Lung microvascular endothelial cell (primary cell): ENCODE measurements at regions not wholly inside any gene's neighbourhood (a gene's known extent, or its start where the extent isn't known, plus 50 kb on each side); places are given as distances from the start of the nearest gene placed in this dataset.
"Not testable (repeated sequence)": the region's sequence is repeated elsewhere in the genome, so short reads cannot be mapped to it uniquely, and the experiment has no call there.

Experiments used
- DNase-seq, 2 donors: peaks; one replicate each; pipeline versions ENCODE4 v3.0.0 to v3.0.0-alpha.2; 2010; ENCODE audit warnings: low read depth in 2 of 2

DNA sequence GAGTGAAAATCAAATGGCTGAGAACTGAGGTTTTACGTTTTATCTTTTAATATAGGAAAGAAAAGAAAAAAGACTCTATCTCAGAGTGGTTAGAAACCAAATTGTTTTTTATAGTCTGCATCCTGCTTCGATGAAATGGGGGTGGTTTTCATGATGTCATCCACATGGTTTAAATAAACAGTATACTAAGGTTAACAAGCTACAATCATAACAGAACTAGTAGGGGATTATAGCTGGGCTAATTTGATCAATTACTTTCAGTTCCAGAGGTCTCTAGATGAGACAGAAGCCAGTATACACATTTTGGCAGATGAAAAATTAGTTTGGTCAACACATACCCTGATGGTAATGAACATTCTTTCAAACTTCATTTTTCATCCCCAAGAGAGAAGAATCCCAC lies 106.3 kb upstream of the SNX2 start:
- DNase-seq = no peak

DNA sequence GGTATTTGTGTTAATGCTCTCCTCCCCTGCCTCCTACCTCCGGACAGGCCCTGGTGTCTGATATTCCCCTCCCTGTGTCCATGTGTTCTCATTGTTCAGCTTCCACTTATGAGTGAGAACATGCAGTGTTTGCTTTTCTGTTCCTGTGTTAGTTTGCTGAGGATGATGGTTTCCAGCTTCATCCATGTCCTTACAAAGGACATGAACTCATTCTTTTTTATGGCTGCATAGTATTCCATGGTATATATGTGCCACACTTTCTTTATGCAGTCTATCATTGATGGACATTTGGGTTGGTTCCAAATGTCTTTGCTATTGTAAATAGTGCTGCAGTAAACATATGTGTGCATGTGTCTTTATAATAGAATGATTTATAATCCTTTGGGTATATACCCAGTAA lies 105.2 kb upstream of the SNX2 start:
- DNase-seq = not testable (repeated sequence)

DNA sequence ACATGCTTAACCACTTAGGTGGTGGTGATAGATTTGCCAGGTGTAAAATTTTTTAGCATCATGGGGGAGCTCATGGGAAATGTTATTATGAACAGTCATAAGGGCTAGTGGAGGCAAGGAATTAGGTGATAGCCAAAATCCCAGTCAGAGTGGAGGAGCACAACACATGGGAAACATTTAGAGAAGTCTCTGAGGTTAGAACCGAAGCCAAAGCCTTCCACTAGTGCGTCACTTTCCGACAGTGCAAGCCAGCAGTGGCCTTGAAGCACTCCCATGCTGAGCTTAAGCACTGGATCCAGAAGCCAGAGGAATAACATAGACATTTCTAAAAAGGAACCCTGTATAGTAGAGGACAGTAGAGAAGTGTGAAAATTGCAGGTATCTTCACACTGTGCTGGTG lies 101.5 kb upstream of the SNX2 start:
- no peak for DNase-seq

DNA sequence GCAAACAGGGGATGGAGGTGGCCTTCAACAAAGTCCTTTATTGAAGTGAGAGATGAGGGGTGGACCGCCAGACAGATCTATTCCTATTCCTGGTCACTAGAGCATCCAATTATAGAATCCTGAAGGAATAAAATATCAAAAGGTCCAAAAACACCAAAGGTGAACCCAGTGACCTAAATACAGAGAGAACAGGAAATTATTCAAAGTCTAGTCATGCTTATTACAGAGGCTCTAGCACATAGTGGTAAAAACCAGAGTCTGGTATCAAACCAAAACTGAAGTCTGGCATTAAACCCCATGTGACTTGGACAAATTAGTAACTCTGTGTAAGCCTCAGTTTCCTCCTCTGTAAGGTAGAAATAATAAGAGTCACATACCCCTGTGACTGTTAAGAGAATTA lies 100.5 kb upstream of the SNX2 start:
- peak in 1 of 2 donors; percentile 1 for DNase-seq

DNA sequence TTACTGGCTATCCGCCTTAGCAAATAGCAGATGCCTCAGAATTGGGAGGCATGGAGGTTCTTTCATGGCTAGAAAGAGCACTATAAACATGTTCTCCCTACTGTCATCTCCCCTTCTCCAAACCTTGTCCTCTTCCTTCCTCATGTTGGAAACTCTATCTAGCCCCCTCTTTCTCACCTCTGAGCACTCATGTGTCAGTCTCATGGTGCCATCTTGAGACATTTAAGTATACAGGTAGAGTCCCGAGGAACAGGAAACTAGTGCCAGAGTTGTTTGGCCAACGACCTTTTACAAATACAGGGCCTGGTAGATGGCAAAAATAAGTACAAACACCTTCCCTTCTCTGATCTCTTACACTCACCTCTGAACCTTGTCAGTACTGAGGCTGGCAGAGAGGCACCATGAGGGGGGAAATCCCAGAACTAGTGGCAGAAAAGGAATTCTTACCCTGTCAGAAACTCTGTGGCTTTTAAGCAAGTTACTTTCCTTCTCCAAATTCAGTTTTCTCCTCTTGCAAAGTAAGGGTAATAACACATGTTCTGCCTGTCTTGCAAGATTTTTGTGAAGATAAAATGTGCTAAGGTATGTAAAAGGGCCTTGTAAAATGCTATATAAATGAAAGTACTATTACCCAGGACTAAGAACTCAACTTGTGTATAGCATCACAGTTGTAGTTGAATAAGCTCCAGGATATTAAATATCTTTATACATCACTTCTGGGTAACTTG lies 94.1 kb upstream of the SNX2 start:
- DNase-seq = no peak

DNA sequence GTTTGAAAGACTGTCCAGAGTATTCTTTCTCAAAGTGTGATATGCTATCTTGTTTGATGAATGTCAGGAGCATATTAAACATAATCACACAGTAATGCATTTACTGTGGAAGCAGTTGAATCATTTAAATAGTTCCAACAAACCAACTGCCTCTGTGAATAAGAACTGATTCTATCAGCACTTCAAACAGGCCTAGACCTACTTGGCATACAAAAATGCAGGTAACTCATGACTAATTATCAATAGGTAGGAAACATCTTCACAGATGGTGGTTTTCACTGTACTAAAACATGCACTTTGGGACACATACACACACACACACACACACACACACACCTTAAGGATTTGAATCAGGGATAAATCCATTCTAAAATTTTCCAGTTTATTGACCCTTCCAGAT lies 91.2 kb upstream of the SNX2 start:
- no peak for DNase-seq

DNA sequence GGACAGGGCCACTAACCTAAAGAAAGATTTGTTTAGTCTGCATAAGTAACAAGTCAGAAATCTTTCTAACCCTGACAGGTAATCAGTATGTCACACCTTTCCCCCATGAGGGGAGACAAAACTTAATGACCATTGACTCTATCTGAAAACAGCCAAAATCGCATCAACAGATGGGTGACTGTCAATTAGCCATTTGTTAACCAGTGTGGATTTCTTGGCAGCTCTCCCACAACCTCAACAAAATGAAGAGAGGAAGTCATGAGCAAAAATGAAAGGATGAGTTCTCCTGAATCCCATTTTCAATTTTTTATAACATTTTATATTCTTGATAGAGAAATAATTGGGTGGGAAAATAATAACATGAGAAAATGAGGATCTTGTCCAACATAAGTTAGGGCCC lies 84.6 kb upstream of the SNX2 start:
- no peak for DNase-seq

DNA sequence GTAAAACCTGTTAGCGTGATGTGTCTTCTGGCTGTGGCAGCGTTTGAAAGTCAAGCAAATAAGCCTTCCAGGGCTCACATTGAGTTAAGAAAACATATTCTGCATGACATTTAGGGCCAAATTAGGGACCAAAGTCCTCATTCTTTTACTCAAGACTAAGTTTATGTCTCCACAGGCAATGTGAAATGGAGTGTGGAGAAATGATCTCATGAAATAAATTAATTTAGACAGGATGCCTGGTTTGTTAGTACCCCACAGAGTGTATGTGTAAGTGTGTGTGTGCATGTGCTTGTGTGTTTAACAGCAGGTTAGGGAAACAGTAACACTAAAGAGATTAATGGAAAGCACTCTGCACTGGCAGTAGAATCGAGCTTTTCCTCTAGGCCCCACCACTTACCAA lies 82.9 kb upstream of the SNX2 start:
- DNase-seq = no peak

DNA sequence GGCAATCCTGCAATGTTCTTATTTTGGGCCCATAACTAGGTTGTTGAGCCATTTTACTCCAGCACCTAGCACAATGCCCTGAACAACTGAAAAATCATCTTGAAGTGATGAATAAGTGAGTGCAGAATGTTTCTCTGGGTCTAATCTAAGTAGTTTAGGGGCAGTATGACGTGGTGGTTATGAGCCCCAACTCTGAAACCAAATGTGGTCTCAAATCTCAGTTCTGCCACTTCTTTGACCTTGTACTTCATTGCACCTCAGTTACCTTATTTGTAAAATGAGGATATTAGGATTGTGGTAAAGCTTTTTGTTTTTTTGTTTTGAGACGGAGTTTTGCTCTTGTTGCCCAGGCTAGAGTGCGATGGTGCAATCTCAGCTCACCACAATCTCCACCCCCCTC lies 80.9 kb upstream of the SNX2 start:
- no peak for DNase-seq

DNA sequence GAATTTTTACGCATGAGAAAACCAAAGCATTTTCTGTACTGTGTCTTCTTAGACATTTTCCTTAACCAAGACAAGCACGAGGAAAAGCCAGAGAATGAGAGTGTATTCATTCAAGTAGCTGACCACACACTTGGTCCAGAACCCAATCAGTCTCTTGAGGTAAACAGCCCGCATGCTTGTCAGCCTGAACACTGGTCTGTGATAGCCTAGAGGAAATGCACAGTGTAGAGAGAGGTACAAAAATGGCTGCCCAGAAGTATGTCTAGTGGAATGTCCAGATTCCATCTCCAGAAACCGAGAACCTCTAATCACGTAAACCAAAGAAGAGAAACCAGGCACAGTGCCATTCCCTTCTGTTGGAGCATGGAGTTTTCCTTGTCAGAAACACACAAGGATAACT lies 80.0 kb upstream of the SNX2 start:
- no peak for DNase-seq

DNA sequence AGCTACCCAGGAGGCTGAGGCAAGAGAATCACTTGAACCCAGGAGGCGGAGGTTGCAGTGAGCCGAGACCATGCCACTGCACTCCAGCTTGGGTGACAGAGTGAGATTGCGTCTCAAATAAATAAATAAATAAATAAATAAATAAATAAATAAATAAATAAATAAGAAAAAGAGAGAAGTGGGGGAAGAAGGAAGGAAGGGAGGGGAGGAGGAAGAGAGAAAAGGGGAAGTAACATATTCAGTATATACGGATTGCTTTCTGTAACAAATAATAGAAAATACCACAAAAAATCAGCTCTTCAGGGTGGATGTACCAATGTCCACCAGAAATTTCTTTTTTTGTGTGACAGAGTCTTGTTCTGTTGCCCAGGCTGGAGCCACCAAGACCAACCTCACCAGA lies 78.1 kb upstream of the SNX2 start:
- DNase-seq = not testable (repeated sequence)

DNA sequence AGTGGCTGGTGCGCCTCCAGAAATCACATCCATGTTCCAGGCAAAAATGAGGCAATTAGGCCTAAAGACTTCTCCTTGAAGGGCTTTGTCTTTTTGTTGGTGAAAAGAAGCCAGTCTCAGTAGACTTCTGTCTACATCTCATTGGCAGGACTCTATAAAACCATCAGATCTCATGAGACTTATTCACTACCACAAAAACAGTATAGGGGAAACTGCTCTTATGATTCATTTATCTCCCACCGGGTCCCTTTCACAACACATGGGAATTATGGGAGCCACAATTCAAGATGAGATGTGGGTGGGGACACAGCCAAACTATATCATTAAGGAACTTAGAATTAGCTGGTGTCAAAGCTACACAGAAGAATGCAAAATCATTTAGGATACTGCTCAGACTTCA lies 77.7 kb upstream of the SNX2 start:
- no peak for DNase-seq

DNA sequence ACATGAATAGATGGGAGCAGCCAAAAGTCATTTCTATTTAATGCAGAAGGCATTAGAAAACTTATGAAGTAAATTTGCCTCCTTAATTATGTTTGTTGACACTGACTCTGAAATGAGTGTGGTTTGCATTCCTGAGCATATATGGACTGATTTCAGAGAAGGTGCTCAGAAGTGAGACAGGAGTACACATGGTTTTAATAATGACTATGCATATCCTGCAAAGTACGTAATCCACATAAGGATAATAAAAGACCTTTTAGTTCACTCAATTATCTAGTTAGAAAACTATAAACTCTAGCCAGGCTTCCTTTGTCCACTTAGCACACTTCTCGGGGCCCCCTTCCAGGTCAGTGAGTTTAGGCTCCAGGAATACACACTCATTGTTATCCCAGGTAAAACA lies 75.7 kb upstream of the SNX2 start:
- DNase-seq = no peak

DNA sequence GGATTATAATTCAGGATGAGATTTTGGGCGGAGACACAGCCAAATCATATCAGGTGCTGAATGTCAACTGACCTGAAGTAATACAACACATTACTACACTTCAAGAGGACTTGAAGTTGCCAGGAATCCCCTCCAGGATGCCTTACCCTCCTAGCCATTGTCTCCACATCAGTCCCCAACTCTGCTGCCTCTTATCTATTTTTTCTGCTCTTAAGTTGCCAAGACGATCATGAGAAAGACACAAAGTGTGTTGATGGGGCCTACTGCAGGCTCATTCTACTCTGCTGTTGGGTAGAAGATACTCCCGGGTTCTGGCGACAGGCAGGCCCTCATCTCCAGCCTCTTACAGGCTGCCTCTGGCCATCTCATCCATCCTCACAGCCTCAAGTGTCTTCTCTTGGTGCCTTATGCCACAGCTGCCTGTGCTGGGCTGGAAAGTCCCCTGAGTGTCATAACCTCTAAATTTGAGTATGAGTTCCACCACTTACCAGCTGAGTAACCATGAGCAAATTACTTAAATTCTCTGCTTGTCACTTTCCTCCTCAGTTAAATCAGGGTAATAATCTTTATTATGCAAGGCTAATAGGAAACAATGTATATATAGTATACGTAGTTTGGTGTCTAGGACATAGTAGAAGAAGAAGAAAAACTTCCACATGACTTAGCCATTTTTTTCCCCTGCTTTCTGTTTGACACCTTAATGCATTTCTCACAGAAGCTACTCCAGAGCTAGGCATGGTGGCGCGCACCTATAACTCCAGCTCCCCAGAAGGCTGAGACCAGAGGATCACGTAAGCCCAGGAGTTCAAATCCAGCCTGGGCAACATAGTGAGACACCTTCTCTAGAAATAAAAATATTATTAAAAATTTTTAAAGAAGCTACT lies 73.0 kb upstream of the SNX2 start:
- no peak for DNase-seq

DNA sequence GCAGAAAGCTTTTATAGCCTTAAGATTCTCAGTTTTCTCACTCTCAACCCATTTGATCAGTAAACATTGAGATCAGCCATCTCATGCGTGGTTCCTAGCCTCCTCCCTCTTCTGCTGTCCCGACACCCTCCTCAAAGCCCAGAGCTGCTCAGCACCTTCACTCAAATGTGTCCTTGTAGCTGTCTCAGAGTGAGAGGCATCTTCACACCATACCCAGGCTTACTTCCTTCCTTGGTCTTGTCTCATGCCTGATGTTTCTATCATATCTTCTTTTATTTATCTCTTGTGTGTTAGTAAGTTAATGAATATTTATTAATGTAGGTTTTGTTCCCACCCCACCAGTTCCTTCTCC lies 72.4 kb upstream of the SNX2 start:
- no peak for DNase-seq

DNA sequence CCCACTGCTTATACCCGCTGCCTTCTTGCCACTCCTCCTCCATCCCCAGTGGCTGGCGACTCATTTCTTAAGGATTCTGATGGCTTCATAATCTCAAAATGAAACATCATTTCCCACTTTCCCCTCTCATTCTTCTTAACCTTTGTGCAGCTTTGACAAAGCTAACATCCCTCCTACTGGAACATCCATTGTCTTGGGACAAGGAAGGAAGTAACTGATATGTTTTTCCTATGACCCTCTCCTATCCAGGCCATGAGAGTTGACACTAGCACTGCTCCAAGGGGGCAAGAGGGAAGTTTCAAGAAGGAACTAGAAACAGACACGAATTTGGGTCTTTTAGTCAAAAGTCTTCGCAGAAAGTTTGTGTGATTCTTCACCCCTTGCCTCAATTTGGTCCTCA lies 71.7 kb upstream of the SNX2 start:
- no peak for DNase-seq

DNA sequence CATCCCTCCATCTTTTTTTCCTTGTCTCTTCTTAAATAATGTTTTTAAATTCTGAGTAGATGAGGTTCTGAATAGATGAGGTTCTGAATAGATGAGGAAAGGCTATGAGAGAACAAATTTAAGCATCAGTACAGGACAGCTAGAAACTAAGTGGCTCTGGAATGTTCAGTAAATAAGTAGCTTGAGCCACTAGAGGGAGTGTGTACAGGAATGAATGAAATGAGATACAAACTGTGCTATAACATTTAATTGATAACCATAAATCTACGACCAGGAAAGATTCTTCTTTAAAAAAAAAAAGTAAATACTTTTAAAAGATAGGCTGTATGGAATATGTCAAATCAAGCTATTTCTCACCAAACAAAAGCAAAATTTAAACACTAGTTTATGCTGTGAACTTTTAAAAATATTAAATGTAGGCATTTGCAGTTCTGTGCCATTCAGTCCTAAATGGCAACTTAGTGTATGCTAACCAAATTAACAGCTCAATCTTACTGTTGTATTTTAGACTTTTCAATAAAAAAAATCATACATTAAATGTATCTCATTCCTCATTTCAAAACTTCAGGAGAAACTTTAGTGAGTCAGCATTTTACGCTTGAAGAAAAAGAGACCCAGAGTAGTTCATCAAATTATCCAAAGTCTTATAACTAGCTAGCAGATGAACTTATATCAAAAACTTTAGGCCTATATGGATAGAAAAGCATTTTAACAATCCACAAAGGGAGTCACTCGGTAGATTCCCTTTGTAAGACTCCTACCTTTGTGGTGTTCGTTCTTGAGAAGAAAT lies 70.4 kb upstream of the SNX2 start:
- peak; percentile 67 to 75 for DNase-seq

DNA sequence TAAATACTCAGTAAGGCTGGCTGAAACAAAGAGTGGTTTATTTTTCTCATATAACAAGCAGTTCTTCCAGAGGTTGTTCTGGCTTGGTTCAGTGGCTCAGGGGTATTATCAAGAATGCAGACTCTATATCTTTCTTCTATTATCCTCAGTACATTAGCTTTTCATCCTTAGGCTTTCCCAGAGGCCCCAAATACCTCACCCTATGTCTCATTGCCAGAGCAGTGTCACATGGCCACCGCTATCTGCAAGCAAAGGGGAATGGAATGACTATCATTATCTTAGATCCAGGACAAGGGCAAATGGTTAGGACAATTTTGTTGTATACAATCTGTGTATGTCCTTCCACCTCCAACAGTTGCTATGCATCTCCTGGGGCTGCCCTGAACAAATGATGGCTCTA lies 69.0 kb upstream of the SNX2 start:
- DNase-seq = no peak

DNA sequence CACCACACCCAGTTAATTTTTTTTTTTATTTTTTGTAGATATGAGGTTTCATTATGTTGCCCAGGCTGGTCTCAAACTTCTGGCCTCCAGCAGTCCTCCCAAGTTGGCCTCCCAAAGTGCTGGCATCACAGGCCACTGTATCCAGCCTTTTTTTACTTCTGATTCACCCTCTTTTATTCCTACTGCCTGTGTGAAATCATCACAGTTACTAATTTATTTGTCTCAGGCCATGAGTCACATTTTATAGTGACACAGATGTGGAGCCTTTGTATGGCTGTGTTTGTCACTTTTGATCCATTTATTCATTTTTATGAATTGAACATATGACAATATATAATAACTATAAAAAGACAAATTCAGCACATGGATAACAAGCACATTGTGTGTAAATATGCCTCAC lies 67.1 kb upstream of the SNX2 start:
- DNase-seq = no peak

DNA sequence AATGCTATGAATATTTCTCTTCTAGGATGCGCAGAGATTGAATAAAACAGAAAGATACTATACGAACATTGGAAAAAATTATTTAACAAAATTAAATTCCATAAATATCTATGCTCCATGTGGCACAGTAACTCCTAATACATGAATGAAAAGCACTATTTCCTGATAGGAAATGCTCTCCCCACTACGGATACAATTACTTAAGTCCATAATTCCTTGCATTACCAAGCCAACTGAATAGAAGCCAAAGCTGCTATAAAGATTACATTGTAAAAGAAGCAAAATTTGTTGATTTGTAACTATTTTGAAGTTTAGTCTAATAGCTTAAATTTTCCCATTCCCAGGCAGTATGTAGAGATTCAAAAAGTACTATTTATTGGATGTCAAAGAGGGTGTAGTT lies 61.8 kb upstream of the SNX2 start:
- peak; percentile 66 to 74 for DNase-seq

DNA sequence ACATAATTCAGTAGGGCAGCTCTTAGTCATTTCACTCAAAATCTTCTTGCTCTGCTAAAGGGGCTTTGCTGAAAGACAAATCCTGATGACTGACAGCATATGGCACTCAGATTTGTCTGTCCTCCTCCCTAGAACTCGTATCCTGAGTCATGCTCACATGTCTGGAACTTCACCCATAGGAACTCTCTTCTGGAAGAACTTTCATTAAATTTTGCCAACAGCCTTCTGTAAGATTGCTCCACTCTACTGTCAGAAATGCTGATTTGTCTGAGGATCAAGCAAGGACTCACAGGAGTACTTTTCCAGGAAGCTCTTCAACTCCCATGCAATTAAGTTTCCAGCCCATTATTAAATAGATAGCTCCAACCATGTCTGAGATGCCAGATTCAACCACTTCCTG lies 59.8 kb upstream of the SNX2 start:
- DNase-seq = peak in 1 of 2 donors; percentile 2

DNA sequence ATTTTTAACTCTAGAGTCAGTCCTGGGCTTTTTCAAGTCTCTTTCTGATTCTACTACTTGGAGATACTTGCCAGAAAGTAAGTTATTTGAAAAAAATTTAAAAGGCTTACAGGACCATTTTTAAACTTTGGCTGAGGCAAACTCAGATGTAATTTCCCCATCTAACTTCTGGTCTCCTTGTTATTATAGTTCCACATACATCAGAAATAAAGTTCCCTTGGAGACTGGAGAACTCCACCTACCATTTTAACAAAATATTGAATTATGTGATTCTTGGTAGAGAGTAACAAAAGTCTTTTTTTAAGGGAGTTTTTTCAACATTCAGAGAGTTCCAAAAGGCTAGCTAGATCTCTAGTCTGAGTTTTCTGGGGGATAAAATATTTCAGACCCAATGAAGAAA lies 56.3 kb upstream of the SNX2 start:
- DNase-seq = no peak
